RWPE1 (cell line): ENCODE measurements at regions not wholly inside any gene's neighbourhood (a gene's known extent, or its start where the extent isn't known, plus 50 kb on each side); places are given as distances from the start of the nearest gene placed in this dataset.

Source experiments
- CTCF ChIA-PET: fragments of 350-600 bp; sonication (Branson Sonifier 250); formaldehyde crosslinking; extraction: SDS; loops from one replicate; lab custom pipeline; 2021; lab: Yijun Ruan, JAX
- POLR2A ChIA-PET: fragments of 400-600 bp; formaldehyde crosslinking; extraction: SDS; loops from one replicate; lab custom pipeline; 2020; ENCODE audit warnings: antibody characterized with exemption; ENCODE audit not compliant: low non-redundant PET; lab: Yijun Ruan, JAX
- DNase-seq: peaks from one replicate; pipeline ENCODE4 v3.0.0; 2012; ENCODE audit warnings: low spot score
- H3K27ac ChIP-seq: fragments of 450-650 bp; 2 replicates; pipeline ENCODE4 v1.5.1; 2017
- CTCF ChIP-seq: fragments of 450-650 bp; conservative IDR thresholded peaks from 2 replicates; pipeline ENCODE4 v1.5.1; 2017; ENCODE audit warnings: low read depth, mild to moderate bottlenecking

GRCh38 chr11:92739491-92739890 lies 230.0 kb upstream of the MTNR1B start:
- no peak for TF ChIP-seq CTCF
- ChIA-PET POLR2A (no interaction called here), CTCF (interaction anchor here (0.7 to 1.1 kb wide), 2 partner anchors 20 to 69 kb away, joined by 3 to 4 read pairs; no protein-coding TSS in a partner anchor)
- H3K27ac ChIP-seq: no peak overlapping the region
- DNase-seq: no peak

- no peak overlapping the region for H3K27ac ChIP-seq
- ChIA-PET POLR2A (no interaction called here), CTCF (no interaction called here)
- TF ChIP-seq CTCF: no peak
- DNase-seq: no peak
Measured at GRCh38 chr11:92740276-92740675, 229.2 kb upstream of the MTNR1B start.

- ChIA-PET CTCF (no interaction called here), POLR2A (no interaction called here)
- no peak for DNase-seq
- H3K27ac ChIP-seq: no peak overlapping the region
- TF ChIP-seq CTCF: no peak
Measured at GRCh38 chr11:92744929-92745585, 224.4 kb upstream of the MTNR1B start.

GRCh38 chr11:92750794-92751193 lies 218.7 kb upstream of the MTNR1B start:
- POLR2A ChIA-PET: no interaction called here
- no peak for TF ChIP-seq CTCF
- H3K27ac ChIP-seq: no peak overlapping the region
- no peak for DNase-seq
- CTCF ChIA-PET: no interaction called here

- ChIA-PET POLR2A (no interaction called here), CTCF (no interaction called here)
- H3K27ac ChIP-seq: no peak overlapping the region
- no peak for DNase-seq
- TF ChIP-seq CTCF: no peak
Measured at GRCh38 chr11:92751594-92751993, 217.9 kb upstream of the MTNR1B start.

GRCh38 chr11:92752122-92752521 lies 217.3 kb upstream of the MTNR1B start:
- no peak overlapping the region for H3K27ac ChIP-seq
- no peak for TF ChIP-seq CTCF
- ChIA-PET CTCF (interaction anchor here (0.6 kb wide), 1 partner anchor 475 kb away, joined by 5 read pairs; no protein-coding TSS in a partner anchor), POLR2A (no interaction called here)
- no peak for DNase-seq
